HUES48 (cell line): ENCODE measurements at regions not wholly inside any gene's neighbourhood (a gene's known extent, or its start where the extent isn't known, plus 50 kb on each side); places are given as distances from the start of the nearest gene placed in this dataset.

ENCODE experiments used
- H3K27ac ChIP-seq: one replicate; pipeline ENCODE4 v1.7.0; 2013; ENCODE audit warnings: low read depth, low read length, inconsistent platforms
- H3K27me3 ChIP-seq: 2 replicates; pipeline ENCODE4 v1.6.1; 2013; ENCODE audit warnings: mild to moderate bottlenecking, low read length; ENCODE audit not compliant: control insufficient read depth, insufficient read depth
- H3K36me3 ChIP-seq: 2 replicates; pipeline ENCODE4 v1.6.1; 2013; ENCODE audit warnings: low read length; ENCODE audit not compliant: control insufficient read depth, insufficient read depth
- H3K4me1 ChIP-seq: 2 replicates; pipeline ENCODE4 v1.6.1; 2013; ENCODE audit warnings: mild to moderate bottlenecking, low read length; ENCODE audit not compliant: control insufficient read depth, insufficient read depth
- H3K4me3 ChIP-seq: 2 replicates; pipeline ENCODE4 v1.5.1; 2013; ENCODE audit warnings: mild to moderate bottlenecking, low read depth, low read length
- H3K9ac ChIP-seq: 2 replicates; pipeline ENCODE4 v1.6.1; 2013; ENCODE audit warnings: mild to moderate bottlenecking, low read depth, low read length, moderate library complexity
- H3K9me3 ChIP-seq: 2 replicates; pipeline ENCODE4 v1.6.1; 2013; ENCODE audit warnings: low read length; ENCODE audit not compliant: control insufficient read depth, insufficient read depth

- Histone ChIP-seq H3K9me3 (no peaks in the 10 kb centered on the region), H3K4me1 (no peaks in the 10 kb centered on the region), H3K27ac (no peak overlapping the region), H3K9ac (no peak overlapping the region), H3K36me3 (no peaks in the 10 kb centered on the region), H3K4me3 (no peak overlapping the region), H3K27me3 (no peaks in the 10 kb centered on the region)
Measured at GRCh38 chr12:90858252-90858651, 96.7 kb downstream of the CCER1 start.

- H3K27ac ChIP-seq: no peak overlapping the region
Measured at GRCh38 chr12:90855534-90855933, 99.4 kb downstream of the CCER1 start.

GRCh38 chr12:90854136-90854689 is 100.8 kb downstream of the CCER1 start:
- H3K9me3 ChIP-seq: no peaks in the 10 kb centered on the region
- H3K4me1 ChIP-seq: no peaks in the 10 kb centered on the region
- H3K27me3 ChIP-seq: no peaks in the 10 kb centered on the region
- H3K4me3 ChIP-seq: no peak overlapping the region
- no peaks in the 10 kb centered on the region for H3K36me3 ChIP-seq
- H3K27ac ChIP-seq: no peak overlapping the region
- H3K9ac ChIP-seq: no peak overlapping the region

More at GRCh38 chr12:90855534-90855933, 99.4 kb downstream of the CCER1 start:
- Histone ChIP-seq H3K4me1 (no peaks in the 10 kb centered on the region), H3K4me3 (no peak overlapping the region), H3K9me3 (no peaks in the 10 kb centered on the region), H3K27me3 (no peaks in the 10 kb centered on the region), H3K9ac (no peak overlapping the region), H3K36me3 (no peaks in the 10 kb centered on the region)

- Histone ChIP-seq H3K36me3 (no peaks in the 10 kb centered on the region), H3K27me3 (no peaks in the 10 kb centered on the region), H3K4me3 (no peak overlapping the region), H3K9ac (no peak overlapping the region), H3K4me1 (no peaks in the 10 kb centered on the region), H3K27ac (no peak overlapping the region), H3K9me3 (no peaks in the 10 kb centered on the region)
Measured at GRCh38 chr12:90851800-90852718, 102.9 kb downstream of the CCER1 start.

GRCh38 chr12:90842477-90842876 is 112.5 kb downstream of the CCER1 start:
- Histone ChIP-seq H3K4me1 (peaks cover 8% of the 10 kb centered on the region; the same call in 1 of the 2 replicates), H3K4me3 (no peak overlapping the region), H3K9me3 (no peaks in the 10 kb centered on the region), H3K9ac (no peak overlapping the region), H3K36me3 (no peaks in the 10 kb centered on the region), H3K27ac (no peak overlapping the region), H3K27me3 (no peaks in the 10 kb centered on the region)

- H3K4me1 ChIP-seq: peaks cover 8% of the 10 kb centered on the region; the same call in 1 of the 2 replicates
- H3K27ac ChIP-seq: no peak overlapping the region
- H3K9me3 ChIP-seq: no peaks in the 10 kb centered on the region
- no peaks in the 10 kb centered on the region for H3K36me3 ChIP-seq
- no peak overlapping the region for H3K4me3 ChIP-seq
- H3K9ac ChIP-seq: no peak overlapping the region
- no peaks in the 10 kb centered on the region for H3K27me3 ChIP-seq
Measured at GRCh38 chr12:90841336-90841735, 113.6 kb downstream of the CCER1 start.

GRCh38 chr12:90839346-90839745 is 115.6 kb downstream of the CCER1 start:
- no peak overlapping the region for H3K27ac ChIP-seq
- H3K36me3 ChIP-seq: no peaks in the 10 kb centered on the region
- no peaks in the 10 kb centered on the region for H3K27me3 ChIP-seq
- H3K9me3 ChIP-seq: no peaks in the 10 kb centered on the region
- H3K4me1 ChIP-seq: peaks cover 8% of the 10 kb centered on the region; the same call in 1 of the 2 replicates
- no peak overlapping the region for H3K9ac ChIP-seq
- H3K4me3 ChIP-seq: no peak overlapping the region

GRCh38 chr12:90836689-90837088 is 118.3 kb downstream of the CCER1 start:
- Histone ChIP-seq H3K4me3 (no peak overlapping the region), H3K4me1 (0 out of 2 replicates have a peak, but pooled peaks cover 2% of the 10 kb centered on the region), H3K9ac (no peak overlapping the region), H3K36me3 (no peaks in the 10 kb centered on the region), H3K27me3 (no peaks in the 10 kb centered on the region), H3K9me3 (no peaks in the 10 kb centered on the region), H3K27ac (no peak overlapping the region)

- H3K9ac ChIP-seq: no peak overlapping the region
- no peaks in the 10 kb centered on the region for H3K36me3 ChIP-seq
- no peak overlapping the region for H3K4me3 ChIP-seq
- H3K9me3 ChIP-seq: no peaks in the 10 kb centered on the region
- H3K4me1 ChIP-seq: no peaks in the 10 kb centered on the region
- H3K27me3 ChIP-seq: no peaks in the 10 kb centered on the region
- H3K27ac ChIP-seq: no peak overlapping the region
Measured at GRCh38 chr12:90833228-90833627, 121.7 kb downstream of the CCER1 start.

GRCh38 chr12:90832427-90832826 is 122.5 kb downstream of the CCER1 start:
- Histone ChIP-seq H3K27me3 (no peaks in the 10 kb centered on the region), H3K9me3 (no peaks in the 10 kb centered on the region), H3K36me3 (no peaks in the 10 kb centered on the region)

GRCh38 chr12:90831712-90832111 is 123.3 kb downstream of the CCER1 start:
- Histone ChIP-seq H3K4me3 (no peak overlapping the region), H3K27me3 (no peaks in the 10 kb centered on the region), H3K27ac (no peak overlapping the region), H3K9me3 (no peaks in the 10 kb centered on the region), H3K36me3 (no peaks in the 10 kb centered on the region), H3K4me1 (no peaks in the 10 kb centered on the region), H3K9ac (no peak overlapping the region)

More at GRCh38 chr12:90832427-90832826, 122.5 kb downstream of the CCER1 start:
- Histone ChIP-seq H3K9ac (no peak overlapping the region), H3K4me1 (no peaks in the 10 kb centered on the region), H3K4me3 (no peak overlapping the region), H3K27ac (no peak overlapping the region)
